Neural crest cell (in vitro differentiated cells): ENCODE measurements at regions not wholly inside any gene's neighbourhood (a gene's known extent, or its start where the extent isn't known, plus 50 kb on each side); places are given as distances from the start of the nearest gene placed in this dataset.

Experiments used
- DNase-seq: peaks from one replicate; pipeline ENCODE4 v3.0.0; 2021; ENCODE audit warnings: low read depth, mixed read lengths, low spot score
- H3K27ac Mint-ChIP-seq: one replicate; pipeline ENCODE4 v1.8.0; 2021; ENCODE audit warnings: mild to moderate bottlenecking, mixed read lengths; ENCODE audit not compliant: unreplicated experiment
- H3K27me3 Mint-ChIP-seq: 2 replicates; pipeline ENCODE4 v1.8.0; 2021; ENCODE audit warnings: low read depth, mild to moderate bottlenecking, mixed read lengths
- H3K36me3 Mint-ChIP-seq: 2 replicates; pipeline ENCODE4 v1.8.0; 2021; ENCODE audit warnings: low read depth, mild to moderate bottlenecking, mixed read lengths
- H3K4me1 Mint-ChIP-seq: 2 replicates; pipeline ENCODE4 v1.8.0; 2021; ENCODE audit warnings: mixed read lengths
- H3K4me3 Mint-ChIP-seq: one replicate; pipeline ENCODE4 v1.8.0; 2021; ENCODE audit warnings: mild to moderate bottlenecking, mixed read lengths
- H3K9me3 Mint-ChIP-seq: 2 replicates; pipeline ENCODE4 v1.8.0; 2021; ENCODE audit warnings: mixed read lengths
- CTCF ChIP-seq: fragments of 200-600 bp; sonication (generic); conservative IDR thresholded peaks from 2 replicates; pipeline ENCODE4 v1.5.0; 2021; ENCODE audit warnings: antibody characterized with exemption, mild to moderate bottlenecking

GRCh38 chr2:43123028-43123427, 103.4 kb downstream of the ZFP36L2 start:
- DNase-seq = no peak
- H3K27me3 Mint-ChIP-seq = no peaks in the 10 kb centered on the region
- peaks cover 5% of the 10 kb centered on the region for H3K36me3 Mint-ChIP-seq
- H3K4me1 Mint-ChIP-seq = peaks cover 30% of the 10 kb centered on the region
- no peak overlapping the region for H3K27ac Mint-ChIP-seq
- no peak overlapping the region for H3K4me3 Mint-ChIP-seq
- H3K9me3 Mint-ChIP-seq = peaks cover 12% of the 10 kb centered on the region
- TF ChIP-seq CTCF = no peak

- no peak for TF ChIP-seq CTCF
- no peak overlapping the region for H3K27ac Mint-ChIP-seq
- peaks cover 12% of the 10 kb centered on the region for H3K9me3 Mint-ChIP-seq
- DNase-seq = no peak
- H3K4me3 Mint-ChIP-seq = no peak overlapping the region
- H3K36me3 Mint-ChIP-seq = peaks cover 5% of the 10 kb centered on the region
- H3K27me3 Mint-ChIP-seq = no peaks in the 10 kb centered on the region
- peaks cover 37% of the 10 kb centered on the region for H3K4me1 Mint-ChIP-seq
These were observed 104.7 kb downstream of the ZFP36L2 start for GRCh38 chr2:43121580-43122314.

GRCh38 chr2:43119303-43119702, 107.1 kb downstream of the ZFP36L2 start:
- H3K27me3 Mint-ChIP-seq = no peaks in the 10 kb centered on the region
- H3K27ac Mint-ChIP-seq = no peak overlapping the region
- TF ChIP-seq CTCF = no peak
- peaks cover 31% of the 10 kb centered on the region for H3K4me1 Mint-ChIP-seq
- H3K36me3 Mint-ChIP-seq = peaks cover 5% of the 10 kb centered on the region
- H3K4me3 Mint-ChIP-seq = no peak overlapping the region
- DNase-seq = no peak
- H3K9me3 Mint-ChIP-seq = peaks cover 12% of the 10 kb centered on the region

- no peak for DNase-seq
- H3K27ac Mint-ChIP-seq = no peak overlapping the region
- H3K4me3 Mint-ChIP-seq = no peak overlapping the region
- no peaks in the 10 kb centered on the region for H3K27me3 Mint-ChIP-seq
- peaks cover 37% of the 10 kb centered on the region for H3K4me1 Mint-ChIP-seq
- H3K36me3 Mint-ChIP-seq = peaks cover 5% of the 10 kb centered on the region
- TF ChIP-seq CTCF = no peak
- H3K9me3 Mint-ChIP-seq = peaks cover 12% of the 10 kb centered on the region
These were observed 108.8 kb downstream of the ZFP36L2 start for GRCh38 chr2:43117521-43118143.

DNA sequence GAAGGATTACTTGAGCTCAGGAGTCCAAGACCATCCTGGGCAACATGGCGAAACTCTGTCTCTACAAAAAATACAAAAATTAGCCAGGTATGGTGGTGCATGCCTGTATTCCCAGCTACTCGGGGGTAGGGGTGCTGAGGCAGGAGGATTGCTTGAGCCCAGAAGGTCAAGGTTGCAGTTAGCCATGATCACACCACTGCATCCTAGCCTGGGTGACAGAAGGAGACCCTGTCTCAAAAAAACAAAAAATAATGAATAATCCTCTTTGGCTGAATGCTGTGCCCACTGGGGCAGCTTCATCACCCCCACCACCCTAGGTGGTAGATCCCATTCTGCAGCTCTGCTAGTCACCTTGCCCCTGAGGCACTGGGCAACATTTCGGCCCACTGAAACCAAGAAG, 109.4 kb downstream of the ZFP36L2 start:
- H3K27me3 Mint-ChIP-seq = no peaks in the 10 kb centered on the region
- peaks cover 12% of the 10 kb centered on the region for H3K9me3 Mint-ChIP-seq
- TF ChIP-seq CTCF = no peak
- H3K36me3 Mint-ChIP-seq = peaks cover 5% of the 10 kb centered on the region
- H3K27ac Mint-ChIP-seq = no peak overlapping the region
- no peak overlapping the region for H3K4me3 Mint-ChIP-seq
- no peak for DNase-seq
- peaks cover 37% of the 10 kb centered on the region for H3K4me1 Mint-ChIP-seq
